ENCODE measurements at regions not wholly inside any gene's neighbourhood (a gene's known extent, or its start where the extent isn't known, plus 50 kb on each side); places are given as distances from the start of the nearest gene placed in this dataset.

GRCh38 chr2:193294371-193294770, 1099.6 kb upstream of the TMEFF2 start:
- TF ChIP-seq CTCF (IDR thresholded peaks at IDR 0.05): no peak
- TF ChIP-seq ZFX (IDR thresholded peaks at IDR 0.05; ENCODE audit: borderline replicate concordance): no peak

GRCh38 chr2:193279361-193279760, 1084.6 kb upstream of the TMEFF2 start:
- no peak overlapping the region for H3K27ac ChIP-seq
- no peak for TF ChIP-seq CTCF (IDR thresholded peaks at IDR 0.05)
- TF ChIP-seq ZFX (IDR thresholded peaks at IDR 0.05; ENCODE audit: borderline replicate concordance): no peak

More at GRCh38 chr2:193294371-193294770, 1099.6 kb upstream of the TMEFF2 start:
- no peak overlapping the region for H3K27ac ChIP-seq

- H3K27ac ChIP-seq: no peak overlapping the region
These were observed 1082.3 kb upstream of the TMEFF2 start for GRCh38 chr2:193276988-193277387.

GRCh38 chr2:193276560-193276959, 1081.8 kb upstream of the TMEFF2 start:
- H3K27ac ChIP-seq: no peak overlapping the region
- TF ChIP-seq ZFX (IDR thresholded peaks at IDR 0.05; ENCODE audit: borderline replicate concordance): no peak
- no peak for TF ChIP-seq CTCF (IDR thresholded peaks at IDR 0.05)

More at GRCh38 chr2:193276988-193277387, 1082.3 kb upstream of the TMEFF2 start:
- TF ChIP-seq ZFX (IDR thresholded peaks at IDR 0.05; ENCODE audit: borderline replicate concordance) (no peak), CTCF (IDR thresholded peaks at IDR 0.05) (no peak)

GRCh38 chr2:193276069-193276468, 1081.3 kb upstream of the TMEFF2 start:
- TF ChIP-seq CTCF (IDR thresholded peaks at IDR 0.05) (no peak), ZFX (IDR thresholded peaks at IDR 0.05; ENCODE audit: borderline replicate concordance) (no peak)
- H3K27ac ChIP-seq: no peak overlapping the region

- no peak for TF ChIP-seq CTCF (IDR thresholded peaks at IDR 0.05)
- TF ChIP-seq ZFX (IDR thresholded peaks at IDR 0.05; ENCODE audit: borderline replicate concordance): no peak
- no peak overlapping the region for H3K27ac ChIP-seq
These were observed 1077.3 kb upstream of the TMEFF2 start for GRCh38 chr2:193272011-193272410.

GRCh38 chr2:193270816-193271215, 1076.1 kb upstream of the TMEFF2 start:
- H3K27ac ChIP-seq: no peak overlapping the region
- TF ChIP-seq ZFX (IDR thresholded peaks at IDR 0.05; ENCODE audit: borderline replicate concordance): no peak
- no peak for TF ChIP-seq CTCF (IDR thresholded peaks at IDR 0.05)

All from 22Rv1 (cell line).